Stimulated activated CD4-positive, alpha-beta T cell treated with anti-CD3 and anti-CD28 coated beads, Interleukin-2, amount 100 ng/mL, for 48 hours (primary cell): ENCODE measurements at regions not wholly inside any gene's neighbourhood (a gene's known extent, or its start where the extent isn't known, plus 50 kb on each side); places are given as distances from the start of the nearest gene placed in this dataset.

ENCODE experiments used
- DNase-seq, 2 donors: peaks; one replicate each; pipeline ENCODE4 v3.0.0-alpha.2; 2020

DNA sequence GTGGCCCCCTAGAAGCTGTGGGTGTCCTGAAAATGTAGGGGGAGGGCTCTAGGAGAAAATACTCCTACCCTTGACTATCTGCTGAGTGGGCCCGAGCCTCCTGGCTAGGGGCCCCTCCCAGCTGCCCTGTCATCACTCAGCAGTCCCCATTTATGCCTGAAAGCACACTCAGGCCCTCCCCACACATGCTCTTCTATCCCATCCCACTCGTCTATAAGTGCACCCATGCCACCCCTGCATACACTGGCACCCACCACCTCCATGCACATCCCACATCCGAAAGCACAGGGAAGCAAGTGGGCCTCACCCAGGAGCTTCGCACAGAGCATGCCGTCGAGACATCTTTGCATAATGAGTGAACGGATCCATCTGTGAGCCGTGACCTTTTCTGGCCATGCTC lies 80.4 kb upstream of the POU3F1 start:
- no peak for DNase-seq

DNA sequence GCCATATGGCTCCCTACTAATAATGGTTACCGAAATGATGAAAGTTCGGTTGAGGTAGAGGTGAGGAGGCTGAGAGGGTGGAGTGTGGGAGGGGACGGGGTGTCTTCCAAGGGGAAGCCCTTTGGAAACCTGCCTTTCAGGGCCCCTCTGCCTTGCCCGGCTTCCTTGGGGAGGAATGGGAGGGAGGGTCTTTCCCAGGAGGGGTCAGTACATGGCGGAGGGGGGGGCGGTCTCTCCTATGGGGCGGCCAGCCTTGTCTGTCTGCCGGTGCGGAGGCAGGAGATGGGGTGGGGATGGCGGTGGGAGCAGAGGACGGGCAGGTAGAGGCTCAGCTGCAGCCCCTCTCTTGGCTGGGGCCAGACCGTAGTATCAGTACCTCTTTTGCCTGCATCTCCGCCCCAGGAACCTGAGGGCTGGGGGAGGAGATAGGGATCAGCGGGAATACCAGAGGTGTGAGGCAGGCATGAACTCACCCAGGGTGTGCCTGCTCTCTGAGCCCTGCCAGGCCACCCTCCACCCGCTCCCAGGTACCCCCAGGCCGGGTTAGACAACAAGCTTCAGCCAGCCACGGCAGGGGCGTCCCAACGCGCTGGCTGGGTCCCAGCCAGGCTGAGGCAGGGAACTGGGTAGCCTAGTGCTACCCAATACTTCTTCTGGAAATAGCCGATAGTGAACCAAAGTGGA lies 79.4 kb upstream of the POU3F1 start:
- DNase-seq = no peak

DNA sequence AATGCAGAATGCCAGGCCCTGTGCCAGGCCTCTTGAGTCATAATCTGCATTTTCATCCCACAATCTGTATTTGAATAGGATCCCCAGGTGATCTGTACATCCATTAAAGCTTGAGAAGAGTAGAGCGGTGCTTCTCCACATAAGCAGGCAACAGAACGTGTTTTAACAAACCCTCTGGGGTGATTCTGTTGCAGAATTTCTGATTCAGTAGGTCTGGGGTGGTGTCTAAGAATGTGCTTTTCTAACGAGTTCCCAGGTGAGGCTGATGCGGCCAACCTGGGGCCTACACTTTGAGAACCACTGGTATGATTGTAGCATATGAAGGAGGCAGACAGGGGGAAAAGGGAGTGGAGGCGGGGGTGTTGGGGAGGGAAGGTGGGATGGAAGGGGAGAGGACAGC lies 78.4 kb upstream of the POU3F1 start:
- DNase-seq = no peak

DNA sequence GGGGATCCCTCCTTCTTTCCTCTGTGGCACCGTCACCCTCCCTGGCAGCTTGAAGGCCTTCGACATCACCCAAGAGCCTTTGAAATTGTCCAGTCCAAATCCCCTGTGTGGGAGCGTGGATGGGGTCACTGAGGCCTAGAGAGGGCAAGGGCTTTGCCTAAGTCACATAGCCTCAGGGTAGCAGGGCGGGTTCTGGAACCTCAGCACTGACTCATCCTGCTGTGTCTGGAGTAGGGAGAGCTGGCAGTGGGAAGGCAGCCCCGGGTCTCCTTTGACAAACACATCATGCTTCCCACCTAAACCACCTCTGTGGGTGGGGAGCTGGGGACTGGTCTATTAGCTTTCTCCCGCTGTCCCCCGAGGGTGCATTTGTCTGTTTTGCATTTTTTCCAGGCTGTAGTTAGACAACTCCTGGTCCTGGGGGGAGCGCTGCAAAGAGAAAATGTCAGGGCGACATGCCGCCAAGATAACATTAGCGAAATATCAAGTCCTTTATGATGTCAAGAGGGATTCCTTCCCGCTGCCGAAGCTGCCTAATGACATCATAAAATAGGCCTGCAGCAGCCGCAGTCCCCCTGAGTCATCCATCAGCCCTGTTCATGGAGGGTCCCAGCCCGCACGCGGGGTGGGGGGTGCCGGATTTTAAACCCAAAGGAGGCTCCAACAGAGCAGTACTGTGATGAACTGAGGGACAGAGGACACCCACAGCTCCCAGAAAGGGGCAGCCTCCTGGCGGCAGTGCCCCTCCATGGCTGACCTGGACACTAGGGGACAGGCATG lies 77.0 kb upstream of the POU3F1 start:
- no peak for DNase-seq

DNA sequence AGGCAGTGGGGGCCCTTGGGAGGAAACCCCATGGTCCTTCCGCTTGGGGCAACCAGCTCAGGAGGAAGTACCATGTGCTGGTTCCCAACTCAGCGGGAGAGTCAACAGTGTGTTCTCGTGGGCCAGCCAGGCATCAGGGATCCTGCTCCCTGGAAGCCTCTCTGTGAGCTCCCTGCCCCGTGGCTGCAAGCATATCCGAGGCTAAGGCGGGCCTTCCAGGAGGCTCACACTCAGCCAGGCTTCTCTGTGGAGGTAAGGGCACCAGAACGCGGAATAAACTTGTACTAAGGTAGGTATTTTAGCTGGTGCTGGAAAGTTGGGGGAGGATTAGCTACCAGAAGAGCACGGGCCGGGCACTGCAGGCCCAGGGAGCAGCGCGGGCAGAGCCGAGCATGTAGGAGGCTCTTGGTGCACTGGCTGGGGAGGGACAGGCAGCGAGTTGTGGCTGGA lies 74.7 kb upstream of the POU3F1 start:
- DNase-seq = no peak

DNA sequence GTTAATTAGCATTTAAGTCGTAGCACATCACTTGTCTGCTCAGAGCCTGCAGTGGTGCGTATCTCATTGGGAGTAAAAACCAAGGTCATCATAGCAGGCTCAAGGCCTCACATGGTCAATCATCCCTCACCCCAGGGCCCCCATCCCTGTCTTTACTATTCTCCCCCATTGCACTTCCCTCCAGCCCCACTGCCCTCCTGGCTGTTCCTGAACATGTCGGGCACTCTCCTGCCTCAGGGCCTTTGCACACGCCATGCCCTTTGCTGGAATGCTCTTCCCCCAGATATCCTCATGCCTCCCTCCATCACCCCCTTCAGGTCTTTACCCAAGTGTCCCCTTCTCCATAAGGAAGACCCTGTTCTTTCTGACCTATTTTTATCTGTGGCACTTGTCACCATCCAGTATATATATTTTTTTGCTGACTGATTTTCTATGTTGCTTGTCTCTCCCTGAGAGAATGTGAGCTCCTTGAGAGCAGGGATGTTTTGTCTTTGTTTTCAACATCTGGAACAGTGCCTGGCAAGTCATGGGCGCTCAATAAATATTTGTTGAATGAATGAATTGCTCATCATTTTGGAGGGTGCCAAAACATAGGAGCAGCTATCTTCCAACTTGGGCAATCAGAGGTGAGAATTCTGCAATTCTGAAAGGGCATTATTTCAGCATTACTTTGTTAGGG lies 74.1 kb upstream of the POU3F1 start:
- DNase-seq = no peak

DNA sequence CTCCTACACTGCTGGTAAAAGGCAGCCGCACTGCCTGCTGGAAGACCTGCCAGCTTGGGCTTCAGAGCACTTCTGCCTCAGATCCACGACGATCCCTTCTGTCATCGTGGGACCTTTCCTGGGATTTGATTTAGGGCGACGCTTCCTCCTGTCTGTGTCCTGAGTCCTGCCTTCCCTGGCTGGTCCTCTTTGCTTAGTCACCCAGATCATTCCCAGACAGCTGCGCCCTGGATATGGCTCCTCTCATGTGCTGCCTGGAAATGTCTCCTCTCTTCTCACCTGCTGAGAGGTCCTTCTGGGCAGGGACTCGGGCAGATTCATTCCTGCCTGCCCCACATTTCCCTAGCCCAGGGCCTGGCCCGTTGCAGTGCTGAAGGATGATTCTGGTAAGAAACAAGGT lies 72.4 kb upstream of the POU3F1 start:
- no peak for DNase-seq

DNA sequence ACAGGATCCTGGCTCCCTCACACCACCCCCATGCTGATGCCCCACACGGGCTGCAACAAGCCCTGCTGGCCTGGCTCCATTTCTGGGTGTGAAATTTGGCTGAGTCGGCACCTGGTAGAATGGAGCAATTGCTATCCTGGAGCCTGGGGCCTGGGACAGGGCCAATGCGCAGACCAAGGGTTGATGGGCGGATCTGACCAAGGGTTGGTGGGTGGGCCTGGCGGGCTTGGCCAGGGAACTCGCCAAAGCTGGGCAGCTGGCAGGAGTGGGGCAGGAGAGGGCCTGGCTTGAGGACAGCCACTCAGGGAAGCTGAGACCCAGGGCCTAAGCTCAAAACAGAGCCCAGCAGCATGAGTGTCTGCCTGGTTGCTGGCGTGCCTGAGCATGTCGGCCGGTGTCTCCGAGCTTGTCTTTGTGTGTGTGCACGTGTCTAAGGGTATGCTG lies 70.9 kb upstream of the POU3F1 start:
- DNase-seq = no peak

DNA sequence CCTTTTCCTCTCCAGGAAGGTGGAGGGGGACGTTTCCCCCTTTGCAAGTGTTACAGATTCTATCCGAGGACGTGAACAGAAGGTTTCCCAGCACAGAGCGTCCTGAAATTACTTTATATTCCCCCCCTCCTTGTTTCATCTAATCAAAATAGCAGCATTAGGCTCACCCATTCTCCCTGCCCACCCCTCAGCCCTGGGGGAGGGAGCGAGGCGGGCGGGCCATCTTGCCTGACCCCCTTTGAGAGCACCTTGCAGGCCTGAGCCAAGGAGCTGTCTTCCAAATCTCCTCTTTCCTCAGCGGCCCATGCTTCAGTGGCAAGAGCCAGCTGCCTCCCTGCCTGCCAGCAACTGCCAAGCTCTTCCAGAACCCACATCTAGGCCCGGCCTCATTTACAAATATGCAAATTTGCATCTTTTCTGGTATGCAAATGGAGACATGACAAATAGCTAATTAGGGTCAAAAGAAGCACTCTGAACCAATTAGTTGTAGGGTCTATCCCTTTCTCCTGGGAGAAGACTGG lies 69.1 kb upstream of the POU3F1 start:
- DNase-seq = no peak

DNA sequence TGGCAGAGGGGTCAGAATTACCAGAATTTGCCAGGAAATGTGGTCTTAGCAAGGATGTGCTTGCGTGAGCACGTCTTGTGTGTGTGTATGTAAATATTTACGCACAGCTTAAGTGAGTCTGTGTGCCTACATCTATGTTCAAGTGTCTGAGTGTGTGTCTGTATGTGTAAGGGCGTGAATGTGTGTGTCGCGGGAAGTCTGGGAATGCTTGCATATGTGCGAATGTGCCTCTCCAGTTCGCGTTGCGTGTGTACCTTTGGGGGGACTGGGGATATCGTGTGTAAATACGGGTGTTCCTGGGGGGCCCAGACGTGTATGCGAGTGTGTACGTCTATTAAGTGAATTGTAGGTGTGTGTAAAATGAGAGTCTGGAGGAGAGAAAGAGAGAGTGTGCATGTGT lies 68.6 kb upstream of the POU3F1 start:
- DNase-seq = no peak

DNA sequence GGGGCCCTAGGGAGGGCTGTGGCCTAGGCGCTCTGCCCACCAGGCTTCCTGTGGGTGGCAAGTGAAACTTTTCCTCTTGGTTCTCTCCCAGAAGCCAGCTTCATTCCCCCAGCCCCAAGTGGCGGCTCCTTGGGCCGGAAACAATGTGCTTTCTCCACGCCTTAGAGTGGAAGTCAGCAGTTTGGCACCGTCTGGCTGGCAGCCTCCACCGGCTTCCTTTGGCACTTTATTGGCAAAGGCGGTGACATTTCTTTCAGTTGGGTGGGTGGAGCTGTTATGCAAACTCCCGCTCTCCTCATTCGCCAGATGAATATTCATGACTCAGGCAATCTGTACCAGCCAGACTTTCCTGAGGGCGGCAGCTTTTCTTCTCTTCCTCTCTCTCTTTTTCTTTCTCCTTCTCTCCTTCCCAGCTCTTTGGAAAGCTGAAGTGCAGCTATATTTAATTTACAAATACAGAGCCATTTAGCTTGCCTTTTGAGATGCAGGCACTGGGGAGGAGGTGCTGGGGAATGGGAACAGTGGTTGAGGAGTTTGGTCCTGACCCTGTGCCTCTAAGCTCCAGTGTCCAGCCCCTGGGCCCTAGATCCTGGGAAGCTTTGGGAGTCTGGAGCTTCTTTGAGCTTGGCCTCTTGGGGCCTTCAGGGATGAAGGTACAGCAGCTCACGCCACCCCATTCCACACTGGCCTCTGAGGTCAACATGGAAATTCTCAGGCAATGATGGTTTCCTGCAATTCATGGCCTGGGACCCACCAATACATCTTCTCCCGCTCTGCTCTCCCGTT lies 67.8 kb upstream of the POU3F1 start:
- DNase-seq = no peak

DNA sequence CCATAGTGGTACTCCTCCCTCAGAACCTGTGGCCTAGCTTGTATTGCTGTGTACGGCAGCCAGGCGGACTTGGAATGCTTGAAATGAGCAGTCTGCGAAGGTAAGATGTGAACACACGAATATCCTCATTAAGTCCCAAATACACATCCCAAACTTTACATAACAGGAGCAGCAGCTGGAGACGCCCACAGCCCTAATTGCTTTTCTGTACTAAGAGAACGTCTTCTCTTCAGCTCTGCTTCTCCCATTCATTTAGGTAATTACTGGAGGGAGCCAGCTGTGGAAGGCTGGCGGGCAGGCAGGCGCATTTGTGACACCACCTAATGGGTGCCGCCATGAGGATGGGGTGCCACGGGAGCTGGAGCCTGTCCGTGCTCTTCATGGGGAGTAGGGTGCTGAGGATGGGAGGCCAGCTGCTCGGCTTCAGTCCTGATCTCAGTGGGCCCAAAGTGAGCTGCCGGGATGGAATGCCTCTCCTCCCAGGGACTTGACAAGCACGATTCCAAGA lies 66.6 kb upstream of the POU3F1 start:
- DNase-seq = no peak

DNA sequence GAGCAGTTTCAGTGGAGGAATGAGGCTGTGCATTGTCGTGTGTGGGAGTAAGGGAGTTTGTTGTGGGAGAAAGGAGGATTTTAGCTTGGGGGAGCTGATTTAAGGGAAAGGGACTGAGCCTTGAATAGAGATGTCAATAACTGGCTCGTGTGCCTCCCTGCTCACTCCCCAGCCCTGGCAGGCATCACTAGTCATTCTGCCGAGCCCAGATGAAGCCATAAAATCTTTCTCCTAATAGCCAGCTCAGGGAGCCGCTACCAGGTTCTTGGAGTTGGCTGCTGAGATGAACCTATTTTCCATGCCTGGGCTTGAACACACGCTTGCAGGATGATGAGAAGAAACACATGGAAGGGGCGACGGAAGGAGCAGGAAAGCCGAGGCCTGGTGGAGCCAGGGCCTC lies 65.0 kb upstream of the POU3F1 start:
- DNase-seq = no peak

DNA sequence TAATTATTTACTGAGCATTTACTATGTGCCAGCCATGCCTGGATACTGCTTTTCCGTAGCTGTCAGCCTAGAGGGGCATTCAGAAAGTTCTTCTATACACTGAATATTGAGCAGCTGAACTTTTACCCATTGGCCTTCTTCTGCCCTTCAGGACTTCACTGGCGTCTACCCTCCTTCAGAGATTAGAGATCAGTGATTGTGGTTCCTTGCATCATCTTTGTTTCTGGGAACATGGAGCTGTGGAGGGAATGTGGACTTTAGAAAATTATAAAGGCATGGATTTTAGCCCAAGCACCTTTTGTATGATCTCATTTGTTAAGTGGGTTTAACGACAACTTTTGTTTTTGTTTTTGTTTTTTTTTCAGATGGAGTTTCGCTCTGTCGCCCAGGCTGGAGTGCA lies 58.7 kb upstream of the POU3F1 start:
- no peak for DNase-seq

DNA sequence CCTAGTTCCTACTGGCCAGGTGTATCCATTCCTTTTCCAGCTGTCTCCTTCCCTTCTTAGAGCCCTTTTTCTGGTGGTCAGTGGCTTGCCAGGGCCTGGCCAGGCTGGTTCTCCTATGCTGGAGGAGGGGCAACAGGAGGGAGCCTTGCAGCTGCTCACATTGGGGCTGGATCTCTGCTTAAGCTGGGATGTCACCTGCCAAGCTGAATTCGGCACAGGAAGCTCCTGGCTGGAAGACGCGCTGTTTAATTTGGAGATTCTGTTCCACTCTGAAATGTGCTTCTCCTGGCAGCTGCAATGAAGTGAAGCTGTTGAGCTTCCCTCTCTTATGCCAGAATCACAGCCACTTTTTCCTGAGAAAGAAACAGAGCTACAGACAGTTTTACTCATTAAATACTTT lies 56.0 kb upstream of the POU3F1 start:
- DNase-seq = no peak

DNA sequence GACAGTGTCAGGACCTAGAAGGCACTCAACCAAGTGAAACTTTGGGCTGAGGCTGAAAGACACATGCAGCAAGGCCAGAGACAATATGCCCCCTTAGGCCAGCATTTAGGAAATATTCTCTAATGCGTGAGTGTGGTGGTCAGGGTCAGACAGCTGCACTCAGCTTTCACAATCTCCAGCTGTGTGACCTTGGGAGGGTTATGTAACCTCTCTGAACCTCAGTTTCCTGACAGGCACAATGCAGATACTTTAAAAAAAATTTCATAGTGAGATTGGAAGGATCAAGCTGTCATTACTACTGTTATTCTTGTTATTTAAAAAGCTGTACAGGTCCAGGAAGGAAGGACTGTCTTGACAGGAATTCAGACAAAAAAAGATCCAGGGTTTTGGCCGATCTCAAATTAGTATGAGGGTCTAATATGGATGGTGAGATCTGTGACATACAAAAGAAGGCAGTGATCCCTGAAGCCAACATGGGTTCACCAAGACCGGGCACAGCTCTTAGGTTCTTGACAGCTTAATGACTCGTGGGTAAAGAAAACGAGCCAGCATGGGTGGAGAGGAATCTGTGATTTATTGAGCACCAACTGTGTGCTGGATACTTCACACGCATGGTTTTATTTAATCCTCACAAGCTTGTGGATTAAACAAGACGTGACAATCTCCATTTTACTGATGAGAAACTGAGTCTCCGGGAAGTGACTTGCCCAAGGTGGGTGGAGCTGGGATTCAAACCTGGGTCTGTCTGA lies 54.6 kb upstream of the POU3F1 start:
- DNase-seq = no peak

DNA sequence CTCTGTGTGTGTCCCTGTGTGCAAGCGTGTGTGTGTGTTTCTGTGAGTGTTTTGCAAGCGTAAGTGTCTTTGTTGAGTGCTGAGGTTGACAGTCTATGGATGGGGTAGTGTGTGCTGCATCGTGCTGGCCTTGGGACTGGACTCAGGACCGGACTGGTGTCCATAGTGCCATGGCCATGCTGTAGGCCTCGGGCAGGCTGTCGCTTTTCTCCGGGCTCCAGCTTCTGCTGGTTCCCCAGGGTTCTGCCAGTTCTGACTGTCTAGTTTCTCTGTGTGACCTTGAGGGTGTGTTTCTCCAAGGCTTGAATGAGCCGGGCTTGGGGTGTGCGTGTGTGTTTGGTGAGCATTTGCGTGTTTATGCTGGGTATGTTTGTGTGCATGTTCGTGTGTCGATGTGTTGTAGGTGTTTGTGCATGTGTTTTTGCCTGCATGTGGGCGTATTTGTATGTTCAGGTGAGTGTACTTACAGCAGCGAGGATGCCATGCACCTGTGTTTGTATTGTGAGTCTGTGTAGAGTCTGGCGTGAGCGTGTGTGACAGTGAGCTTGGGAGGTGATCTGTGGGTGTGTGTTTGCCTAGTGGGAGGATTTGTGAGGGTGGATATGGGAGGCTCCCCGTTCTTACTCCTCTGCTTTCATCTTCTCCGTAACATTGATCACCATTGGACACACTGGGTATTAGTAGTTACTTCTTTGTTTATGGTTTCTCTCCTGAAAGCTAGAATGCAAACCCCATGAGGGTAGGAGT lies 51.7 kb upstream of the POU3F1 start:
- DNase-seq = no peak

DNA sequence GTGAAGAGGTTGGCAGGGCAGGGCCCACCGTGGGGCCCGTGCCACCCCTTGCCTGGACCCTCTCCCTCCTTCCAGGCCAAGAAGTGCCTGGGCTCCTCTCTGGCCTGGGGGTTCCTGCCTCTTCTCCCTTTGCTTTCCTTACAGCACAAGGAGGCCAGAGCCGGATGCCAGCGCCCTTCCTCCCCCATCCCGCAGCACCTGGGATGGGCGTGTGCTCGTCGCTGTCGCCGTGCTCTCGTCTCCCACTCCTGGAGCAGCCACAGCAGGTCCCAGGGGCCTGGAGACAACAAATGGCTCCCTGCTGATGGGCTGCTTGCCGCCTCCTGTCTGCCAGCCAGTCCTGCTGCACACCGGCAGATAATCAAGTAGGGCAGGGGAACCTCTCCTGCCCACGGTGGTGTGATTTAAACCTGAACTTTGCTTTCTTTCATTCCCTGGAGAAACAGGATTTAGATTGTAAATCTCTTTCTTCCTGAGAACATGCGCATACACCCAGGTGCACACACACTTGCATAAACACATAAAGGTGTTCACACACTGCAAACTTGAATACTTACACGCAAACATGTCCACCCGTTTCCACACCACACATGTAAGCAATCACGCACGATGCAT lies 50.8 kb upstream of the POU3F1 start:
- no peak for DNase-seq
